Large intestine (tissue), 3 donors: ENCODE measurements at regions not wholly inside any gene's neighbourhood (a gene's known extent, or its start where the extent isn't known, plus 50 kb on each side); places are given as distances from the start of the nearest gene placed in this dataset.

Source experiments
- DNase-seq, 2 donors: peaks; one replicate each; pipeline versions ENCODE4 v3.0.0 to v3.0.0-alpha.2; 2013
- H3K27ac ChIP-seq: one replicate; pipeline ENCODE4 v1.5.1; 2013; ENCODE audit warnings: low read length
- H3K27me3 ChIP-seq: 2 replicates; pipeline ENCODE4 v1.6.1; 2013; ENCODE audit warnings: low read length; ENCODE audit not compliant: control insufficient read depth, insufficient read depth
- H3K36me3 ChIP-seq: 2 replicates; pipeline ENCODE4 v1.6.1; 2013; ENCODE audit warnings: low read length; ENCODE audit not compliant: control insufficient read depth, insufficient read depth
- H3K4me1 ChIP-seq: one replicate; pipeline ENCODE4 v1.6.1; 2013; ENCODE audit warnings: low read length; ENCODE audit not compliant: control insufficient read depth, insufficient read depth
- H3K4me3 ChIP-seq: one replicate; pipeline ENCODE4 v1.5.1; 2013; ENCODE audit warnings: low read length
- H3K9me3 ChIP-seq: one replicate; pipeline ENCODE4 v1.6.1; 2013; ENCODE audit warnings: mild to moderate bottlenecking, low read depth, low read length, moderate library complexity; ENCODE audit not compliant: control insufficient read depth
- WGBS: methylation state at CpG from one replicate; pipeline ENCODE4 v1.1.5; 2013; ENCODE audit warnings: low lambda C conversion rate; ENCODE audit not compliant: insufficient coverage; 5-methylcytosine and 5-hydroxymethylcytosine counted together

DNA sequence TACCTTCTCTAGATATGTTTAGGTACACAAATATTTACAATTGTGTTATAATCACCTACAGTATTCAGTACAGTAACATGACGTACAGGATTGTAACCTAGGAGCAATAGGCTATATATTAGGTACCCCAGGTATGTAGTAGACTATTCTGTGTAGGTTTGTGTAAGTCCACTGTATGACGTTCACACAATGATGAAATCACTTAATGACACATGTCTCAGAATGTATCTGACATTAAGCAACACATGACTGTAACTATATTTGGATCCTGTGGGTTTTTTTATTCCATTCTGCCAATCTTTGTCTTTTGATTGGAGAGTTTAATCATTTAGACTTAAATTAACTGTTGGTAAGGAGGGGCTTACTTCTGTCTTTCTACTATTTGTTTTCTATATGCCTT is 52.1 kb downstream of the STYXL2 start:
- no peak for DNase-seq
- Histone ChIP-seq H3K27me3 (no peaks in the 10 kb centered on the region), H3K9me3 (peaks cover 3% of the 10 kb centered on the region), H3K36me3 (no peaks in the 10 kb centered on the region), H3K4me3 (no peak overlapping the region), H3K4me1 (no peaks in the 10 kb centered on the region), H3K27ac (no peak overlapping the region)
- WGBS = no CpG with 5 or more reads among the region's 2 CpGs

- DNase-seq = no peak
- H3K4me3 ChIP-seq = no peak overlapping the region
- no peaks in the 10 kb centered on the region for H3K27me3 ChIP-seq
- no peaks in the 10 kb centered on the region for H3K36me3 ChIP-seq
- peaks cover 3% of the 10 kb centered on the region for H3K9me3 ChIP-seq
- WGBS = no CpG with 5 or more reads among the region's 2 CpGs
- no peak overlapping the region for H3K27ac ChIP-seq
- H3K4me1 ChIP-seq = no peaks in the 10 kb centered on the region
Measured at GRCh38 chr1:167146903-167147539, 53.1 kb downstream of the STYXL2 start.

DNA sequence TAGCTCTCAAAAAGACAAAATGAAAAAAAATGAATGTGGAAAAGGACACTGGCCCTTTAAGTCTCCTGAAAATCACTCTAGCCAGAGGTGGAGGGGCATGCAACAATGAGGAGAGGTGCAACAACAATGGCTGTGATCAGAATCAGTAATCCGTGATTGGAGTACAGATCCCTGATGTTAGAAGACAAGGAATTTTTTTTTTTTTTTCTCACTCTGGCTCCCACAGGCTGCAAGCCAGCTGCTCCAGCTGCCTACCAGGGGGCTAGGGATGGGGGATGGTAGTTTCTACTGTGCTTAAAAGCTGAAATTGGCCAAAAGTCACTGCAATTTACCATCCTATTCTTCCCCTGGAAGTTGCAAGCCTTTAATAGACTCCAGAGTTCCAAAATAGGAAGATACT is 54.5 kb downstream of the STYXL2 start:
- Histone ChIP-seq H3K4me3 (no peak overlapping the region), H3K27me3 (no peaks in the 10 kb centered on the region), H3K4me1 (no peaks in the 10 kb centered on the region), H3K36me3 (no peaks in the 10 kb centered on the region), H3K9me3 (peaks cover 3% of the 10 kb centered on the region), H3K27ac (no peak overlapping the region)
- DNase-seq = no peak
- 67% methylated on average over 1 of the region's 1 CpG for WGBS

DNA sequence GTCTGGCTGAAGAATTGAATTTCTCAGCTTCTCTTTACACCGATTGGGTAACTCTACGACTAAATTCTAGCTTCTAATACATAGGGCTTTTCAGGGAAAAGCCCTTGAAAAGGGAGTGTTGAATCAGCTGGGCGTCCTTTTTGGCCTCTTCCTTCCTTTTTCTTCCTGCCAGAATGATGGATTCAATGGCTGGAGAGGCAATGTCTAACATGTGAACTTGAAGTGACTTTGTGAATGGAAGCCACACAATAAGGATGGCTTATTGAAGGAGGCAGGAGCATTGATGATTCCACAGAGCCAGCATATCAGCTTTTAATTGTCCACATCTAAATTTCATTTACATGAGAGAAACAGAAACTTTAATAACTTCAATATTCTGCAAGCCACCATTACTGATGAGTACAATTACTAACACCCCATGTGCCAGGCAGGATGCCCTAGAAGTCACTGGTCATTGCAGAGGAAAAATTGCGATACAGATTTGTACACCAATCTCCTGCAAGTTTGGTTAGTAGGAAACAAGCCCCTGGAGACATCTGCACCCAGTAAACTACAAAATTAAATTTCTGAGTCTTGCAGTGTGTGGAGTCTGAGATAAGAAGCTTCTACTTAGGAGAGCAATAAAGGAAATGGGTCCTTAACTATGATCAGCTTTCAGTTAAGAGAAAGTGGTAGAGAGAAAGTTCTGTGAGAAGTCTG is 56.1 kb downstream of the STYXL2 start:
- Histone ChIP-seq H3K9me3 (peaks cover 3% of the 10 kb centered on the region), H3K4me3 (no peak overlapping the region), H3K36me3 (no peaks in the 10 kb centered on the region), H3K27me3 (no peaks in the 10 kb centered on the region), H3K4me1 (no peaks in the 10 kb centered on the region), H3K27ac (no peak overlapping the region)
- no CpG with 5 or more reads among the region's 4 CpGs for WGBS
- DNase-seq = no peak

DNA sequence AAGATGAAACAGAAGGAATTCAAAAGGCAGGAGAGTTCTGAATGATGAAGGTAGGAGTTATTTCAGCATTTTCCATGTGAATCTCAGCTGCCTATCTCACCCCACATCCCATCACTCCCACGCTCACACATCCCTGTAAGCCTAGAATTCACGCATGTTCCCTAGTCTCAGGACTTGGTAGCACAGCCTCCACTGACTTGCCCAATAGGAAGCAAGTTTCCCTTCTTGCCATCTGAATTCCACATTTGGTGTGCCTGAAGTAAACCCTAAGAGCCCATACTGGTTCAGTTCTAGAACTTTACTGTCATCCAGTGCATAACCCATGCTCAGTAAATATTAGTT is 56.6 kb downstream of the STYXL2 start:
- no peaks in the 10 kb centered on the region for H3K27me3 ChIP-seq
- WGBS = no CpG with 5 or more reads among the region's 2 CpGs
- H3K9me3 ChIP-seq = peaks cover 3% of the 10 kb centered on the region
- DNase-seq = no peak
- H3K27ac ChIP-seq = no peak overlapping the region
- no peaks in the 10 kb centered on the region for H3K36me3 ChIP-seq
- no peaks in the 10 kb centered on the region for H3K4me1 ChIP-seq
- no peak overlapping the region for H3K4me3 ChIP-seq

DNA sequence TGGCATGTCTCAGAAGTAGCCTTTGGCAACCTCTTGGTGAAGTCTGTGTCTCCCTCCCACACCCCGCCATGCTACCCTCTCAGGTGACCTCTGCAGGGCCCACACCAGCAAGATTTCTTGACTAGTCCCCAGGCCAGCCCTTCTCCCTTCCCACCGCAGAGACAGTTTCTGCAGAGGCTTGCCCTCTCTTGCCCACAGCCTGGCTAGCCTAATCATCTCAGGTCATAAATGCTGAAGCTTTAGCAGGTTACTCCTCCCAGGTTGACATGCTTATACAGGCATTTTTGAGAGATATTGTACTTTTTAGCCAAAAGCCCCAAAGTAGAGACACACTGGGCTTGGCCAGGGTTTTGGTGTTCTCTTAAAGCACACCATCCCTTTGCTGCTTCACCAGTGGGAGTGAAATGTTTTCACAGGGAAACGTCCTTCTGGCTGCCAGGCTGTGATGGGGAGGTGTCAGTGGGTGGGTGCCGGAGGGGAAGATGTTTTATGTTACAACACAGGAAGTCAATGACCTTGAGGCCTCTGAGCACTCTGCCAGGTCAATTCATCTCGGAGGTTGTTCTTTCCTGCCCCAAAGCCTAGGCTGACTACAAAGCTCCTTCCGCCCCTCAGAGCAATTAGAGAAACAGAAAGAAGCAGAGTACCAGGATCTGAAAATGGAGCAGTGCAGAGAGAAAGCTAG is 58.5 kb downstream of the STYXL2 start:
- H3K27me3 ChIP-seq = no peaks in the 10 kb centered on the region
- no CpG with 5 or more reads among the region's 6 CpGs for WGBS
- no peaks in the 10 kb centered on the region for H3K4me1 ChIP-seq
- H3K9me3 ChIP-seq = peaks cover under 1% of the 10 kb centered on the region
- DNase-seq = no peak
- no peak overlapping the region for H3K4me3 ChIP-seq
- no peaks in the 10 kb centered on the region for H3K36me3 ChIP-seq
- no peak overlapping the region for H3K27ac ChIP-seq

DNA sequence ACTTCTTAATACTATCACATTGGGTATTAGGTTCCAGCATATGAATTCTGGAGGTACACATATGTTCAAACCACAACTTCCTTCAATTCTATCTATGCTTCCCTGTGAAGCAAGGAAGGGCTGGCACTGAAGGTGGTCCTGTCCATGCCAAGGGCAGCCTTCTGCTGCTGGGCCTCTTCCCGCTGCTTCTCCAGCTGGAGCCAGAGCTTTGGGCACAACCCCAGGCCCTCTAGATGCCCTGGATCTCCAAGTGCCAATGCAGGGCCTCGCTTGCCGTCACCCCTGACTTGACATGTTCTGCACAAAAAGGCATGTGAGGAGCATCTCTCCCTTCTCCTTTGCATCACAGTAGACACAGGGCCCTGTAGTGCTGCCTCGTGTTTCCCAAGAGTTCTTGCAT is 62.6 kb downstream of the STYXL2 start:
- H3K27me3 ChIP-seq = no peaks in the 10 kb centered on the region
- no peaks in the 10 kb centered on the region for H3K9me3 ChIP-seq
- H3K4me1 ChIP-seq = no peaks in the 10 kb centered on the region
- no peak for DNase-seq
- no peak overlapping the region for H3K27ac ChIP-seq
- no peaks in the 10 kb centered on the region for H3K36me3 ChIP-seq
- H3K4me3 ChIP-seq = no peak overlapping the region
- no CpG with 5 or more reads among the region's 4 CpGs for WGBS

DNA sequence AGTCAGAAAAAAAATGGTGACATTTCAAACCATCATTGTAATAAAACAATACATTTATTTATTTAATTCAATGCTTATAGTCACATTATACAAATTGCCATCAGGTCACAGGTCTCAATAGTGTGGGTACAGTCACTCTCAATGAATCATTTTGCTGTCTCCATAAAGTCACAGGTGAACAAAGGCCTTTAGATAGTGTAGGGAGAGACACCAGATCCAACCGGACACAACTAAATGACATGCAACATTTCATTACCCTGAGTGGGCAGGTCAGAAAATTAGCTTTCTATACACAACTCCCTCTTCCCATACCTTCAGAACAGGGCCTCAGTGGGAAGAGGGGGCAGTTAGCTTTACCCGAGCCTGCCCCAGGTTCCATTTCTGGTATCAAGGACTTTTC is 63.2 kb downstream of the STYXL2 start:
- WGBS = no CpG with 5 or more reads among the region's 2 CpGs
- no peaks in the 10 kb centered on the region for H3K27me3 ChIP-seq

GRCh38 chr1:167158111-167158812 is 62.4 kb upstream of the POU2F1 start:
- H3K27me3 ChIP-seq = no peaks in the 10 kb centered on the region
- 67% methylated on average over 1 of the region's 6 CpGs for WGBS
- H3K4me3 ChIP-seq = no peak overlapping the region
- H3K36me3 ChIP-seq = no peaks in the 10 kb centered on the region
- no peaks in the 10 kb centered on the region for H3K9me3 ChIP-seq
- peaks cover 10% of the 10 kb centered on the region for H3K4me1 ChIP-seq
- H3K27ac ChIP-seq = no peak overlapping the region
- no peak for DNase-seq

More for the DNA sequence above, 63.2 kb downstream of the STYXL2 start:
- no peak overlapping the region for H3K4me3 ChIP-seq
- H3K4me1 ChIP-seq = no peaks in the 10 kb centered on the region
- H3K27ac ChIP-seq = no peak overlapping the region
- no peaks in the 10 kb centered on the region for H3K9me3 ChIP-seq
- no peak for DNase-seq
- H3K36me3 ChIP-seq = no peaks in the 10 kb centered on the region

DNA sequence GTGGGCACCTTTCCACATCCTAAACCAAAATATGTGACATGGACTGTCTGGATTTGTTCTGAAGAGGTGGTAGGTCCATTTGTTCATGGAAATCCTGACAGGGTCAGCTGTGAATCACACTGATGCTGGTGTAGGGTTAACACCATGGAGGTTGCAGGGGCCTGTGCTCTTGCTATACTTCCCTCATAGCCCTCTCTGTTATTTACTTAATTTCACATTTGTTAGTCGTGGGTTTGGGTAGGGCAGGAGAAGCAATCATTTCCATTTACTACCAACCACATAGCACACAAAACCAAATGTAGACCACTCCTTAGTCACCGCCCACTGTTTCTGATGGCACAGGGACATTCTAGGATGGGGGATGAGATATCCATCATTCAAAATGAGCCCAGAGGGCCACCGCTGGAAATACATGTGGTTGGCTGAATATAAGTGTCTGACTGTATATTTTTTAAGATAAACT is 61.8 kb upstream of the POU2F1 start:
- Histone ChIP-seq H3K27me3 (no peaks in the 10 kb centered on the region), H3K36me3 (no peaks in the 10 kb centered on the region), H3K27ac (no peak overlapping the region), H3K4me1 (peaks cover 13% of the 10 kb centered on the region), H3K9me3 (no peaks in the 10 kb centered on the region), H3K4me3 (no peak overlapping the region)
- WGBS = 100% methylated on average over 1 of the region's 3 CpGs
- no peak for DNase-seq
